GM21786 (cell line): ENCODE measurements at regions not wholly inside any gene's neighbourhood (a gene's known extent, or its start where the extent isn't known, plus 50 kb on each side); places are given as distances from the start of the nearest gene placed in this dataset.

ENCODE experiments used
- ATAC-seq: cut with Tn5 transposase; IDR thresholded peaks from one replicate; pipeline ENCODE4 v1.9.1; 2021; ENCODE audit not compliant: unreplicated experiment

- ATAC-seq = no peak
These were observed 297.6 kb upstream of the SP8 start for GRCh38 chr7:21084286-21084685.

GRCh38 chr7:21086688-21087087 lies 300.0 kb upstream of the SP8 start:
- no peak for ATAC-seq

- no peak for ATAC-seq
These were observed 303.0 kb upstream of the SP8 start for GRCh38 chr7:21089653-21090052.

GRCh38 chr7:21092766-21093702 lies 306.3 kb upstream of the SP8 start:
- ATAC-seq = no peak

- ATAC-seq = no peak
These were observed 307.9 kb upstream of the SP8 start for GRCh38 chr7:21094589-21094988.

GRCh38 chr7:21099432-21099831 lies 312.7 kb upstream of the SP8 start:
- no peak for ATAC-seq

GRCh38 chr7:21099955-21100354 lies 313.3 kb upstream of the SP8 start:
- no peak for ATAC-seq

GRCh38 chr7:21101541-21101940 lies 314.9 kb upstream of the SP8 start:
- no peak for ATAC-seq

GRCh38 chr7:21103426-21104123 lies 316.9 kb upstream of the SP8 start:
- no peak for ATAC-seq

- no peak for ATAC-seq
These were observed 317.4 kb upstream of the SP8 start for GRCh38 chr7:21104124-21104500.

- ATAC-seq = no peak
These were observed 319.6 kb upstream of the SP8 start for GRCh38 chr7:21106296-21106732.

- ATAC-seq = no peak
These were observed 320.4 kb upstream of the SP8 start for GRCh38 chr7:21107101-21107500.

GRCh38 chr7:21108182-21108581 lies 319.7 kb upstream of the SP4 start:
- no peak for ATAC-seq

GRCh38 chr7:21113609-21114415 lies 314.1 kb upstream of the SP4 start:
- no peak for ATAC-seq

GRCh38 chr7:21123586-21123985 lies 304.3 kb upstream of the SP4 start:
- no peak for ATAC-seq

- ATAC-seq = no peak
These were observed 302.6 kb upstream of the SP4 start for GRCh38 chr7:21125297-21125696.

- ATAC-seq = no peak
These were observed 299.6 kb upstream of the SP4 start for GRCh38 chr7:21128062-21128817.

- ATAC-seq = no peak
These were observed 296.0 kb upstream of the SP4 start for GRCh38 chr7:21131897-21132296.

- ATAC-seq = no peak
These were observed 293.3 kb upstream of the SP4 start for GRCh38 chr7:21134631-21135030.

- no peak for ATAC-seq
These were observed 292.4 kb upstream of the SP4 start for GRCh38 chr7:21135437-21135836.

GRCh38 chr7:21137640-21138039 lies 290.2 kb upstream of the SP4 start:
- ATAC-seq = no peak
